ENCODE measurements at regions not wholly inside any gene's neighbourhood (a gene's known extent, or its start where the extent isn't known, plus 50 kb on each side); places are given as distances from the start of the nearest gene placed in this dataset.
"Not testable (repeated sequence)": the region's sequence is repeated elsewhere in the genome, so short reads cannot be mapped to it uniquely, and the experiment has no call there.

GRCh38 chr17:21850614-21851013 lies 158.3 kb downstream of the KCNJ18 start:
- TF ChIP-seq TOX (CRISPR knock-in tag; IDR thresholded peaks at IDR 0.05; ENCODE audit: borderline replicate concordance); GLIS3 (CRISPR knock-in tag; IDR thresholded peaks at IDR 0.05); OSR1 (CRISPR knock-in tag; IDR thresholded peaks at IDR 0.05); PATZ1 (CRISPR knock-in tag; IDR thresholded peaks at IDR 0.05; ENCODE audit: borderline replicate concordance); PPARA (CRISPR knock-in tag; IDR thresholded peaks at IDR 0.05; ENCODE audit: borderline replicate concordance); ZNF70 (CRISPR knock-in tag; IDR thresholded peaks at IDR 0.05); ARNTL (CRISPR knock-in tag; IDR thresholded peaks at IDR 0.05; ENCODE audit: borderline replicate concordance, low read depth); RARB (CRISPR knock-in tag; IDR thresholded peaks at IDR 0.05); CREB5 (CRISPR knock-in tag; IDR thresholded peaks at IDR 0.05; ENCODE audit: low read depth): not testable (repeated sequence)

All from SK-N-SH treated with all-trans-retinoic acid at 6 μM for 48 hours (cell line).